SH-SY5Y (cell line): ENCODE measurements at regions not wholly inside any gene's neighbourhood (a gene's known extent, or its start where the extent isn't known, plus 50 kb on each side); places are given as distances from the start of the nearest gene placed in this dataset.

Source experiments
- GATA2 ChIP-seq: IDR thresholded peaks from 2 replicates; pipeline ENCODE4 v1.6.1; 2011; ENCODE audit warnings: mild to moderate bottlenecking, low read depth, low read length
- GATA3 ChIP-seq: IDR thresholded peaks from 2 replicates; pipeline ENCODE4 v1.6.1; 2011; ENCODE audit warnings: low read depth, mild to moderate bottlenecking, low read length, moderate library complexity

GRCh38 chr5:142398730-142399055, 73.9 kb upstream of the SPRY4 start:
- no peak for TF ChIP-seq GATA3
- TF ChIP-seq GATA2 = no peak
